HG02610 (cell line): ENCODE measurements at regions not wholly inside any gene's neighbourhood (a gene's known extent, or its start where the extent isn't known, plus 50 kb on each side); places are given as distances from the start of the nearest gene placed in this dataset.

ENCODE experiments used
- ATAC-seq: cut with Tn5 transposase; IDR thresholded peaks from one replicate; pipeline ENCODE4 v1.9.1; 2021; ENCODE audit warnings: mild to moderate bottlenecking, moderate library complexity; ENCODE audit not compliant: unreplicated experiment

GRCh38 chr2:7281231-7282201 is 364.3 kb downstream of the RNF144A start:
- ATAC-seq = no peak

GRCh38 chr2:7286120-7286519 is 368.9 kb downstream of the RNF144A start:
- ATAC-seq = no peak

- no peak for ATAC-seq
These were observed 371.3 kb downstream of the RNF144A start for GRCh38 chr2:7288484-7288883.

DNA sequence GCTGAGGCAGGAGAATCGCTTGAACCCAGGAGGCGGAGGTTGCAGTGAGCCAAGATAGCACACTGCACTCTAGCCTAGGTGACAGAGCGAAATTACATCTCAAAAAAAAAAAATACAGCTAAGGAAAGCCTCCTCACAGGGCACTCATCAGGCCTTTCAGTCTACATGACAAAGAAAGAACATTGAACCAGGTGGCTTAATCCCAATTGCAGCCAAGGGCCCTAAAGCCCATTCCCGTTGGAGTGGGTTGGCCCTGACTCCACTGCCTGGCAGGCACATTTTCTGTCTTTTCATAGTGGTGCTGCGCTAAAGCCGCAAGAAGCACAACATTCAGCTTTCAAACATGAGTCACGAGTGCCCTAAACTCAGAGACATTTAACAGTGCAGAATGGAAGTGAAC is 372.5 kb downstream of the RNF144A start:
- ATAC-seq = no peak

DNA sequence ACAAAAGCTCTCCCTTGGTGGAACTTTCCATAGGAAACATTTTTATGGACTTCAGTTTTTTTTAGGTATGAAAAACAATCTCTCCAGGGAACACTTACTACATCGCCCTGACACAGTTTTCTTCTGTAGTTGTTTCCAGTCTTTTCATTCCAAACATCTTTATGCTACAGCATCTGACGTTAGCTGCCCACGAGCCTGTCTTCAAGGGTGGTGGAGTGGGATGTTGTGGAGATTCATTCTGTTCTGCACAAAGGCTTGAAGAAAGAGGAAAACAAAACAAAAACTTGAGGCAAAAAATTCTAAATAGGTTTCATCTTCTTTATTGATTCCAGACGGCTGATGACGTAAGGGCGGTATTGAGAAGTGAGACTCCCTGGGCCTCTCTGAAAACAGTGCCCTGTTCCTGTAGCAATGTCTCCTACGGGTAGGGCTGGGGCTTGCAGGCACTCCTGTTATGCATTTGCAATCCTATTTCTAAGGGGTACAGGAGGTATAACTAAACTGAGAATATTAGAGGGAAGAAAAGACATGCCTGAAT is 375.0 kb downstream of the RNF144A start:
- ATAC-seq = no peak

DNA sequence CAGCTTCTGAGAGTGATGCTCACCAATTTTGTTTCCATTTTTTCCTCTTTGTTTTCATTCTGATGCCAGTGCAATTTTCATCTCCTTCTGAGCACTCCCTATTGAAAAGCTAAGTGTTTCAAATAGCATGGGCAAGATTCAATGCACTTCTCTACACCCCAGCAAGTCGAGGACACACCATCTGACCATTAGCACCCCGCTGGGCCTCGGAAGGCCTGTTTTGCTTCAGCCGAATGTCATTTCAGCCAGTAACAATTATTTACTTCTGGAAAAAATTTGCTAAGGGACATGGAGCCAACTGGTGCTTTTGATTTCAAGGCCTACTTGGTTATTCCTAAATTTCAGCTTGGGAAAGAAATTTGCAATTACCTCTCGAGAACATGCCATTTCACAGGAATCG is 392.4 kb downstream of the RNF144A start:
- ATAC-seq = no peak

DNA sequence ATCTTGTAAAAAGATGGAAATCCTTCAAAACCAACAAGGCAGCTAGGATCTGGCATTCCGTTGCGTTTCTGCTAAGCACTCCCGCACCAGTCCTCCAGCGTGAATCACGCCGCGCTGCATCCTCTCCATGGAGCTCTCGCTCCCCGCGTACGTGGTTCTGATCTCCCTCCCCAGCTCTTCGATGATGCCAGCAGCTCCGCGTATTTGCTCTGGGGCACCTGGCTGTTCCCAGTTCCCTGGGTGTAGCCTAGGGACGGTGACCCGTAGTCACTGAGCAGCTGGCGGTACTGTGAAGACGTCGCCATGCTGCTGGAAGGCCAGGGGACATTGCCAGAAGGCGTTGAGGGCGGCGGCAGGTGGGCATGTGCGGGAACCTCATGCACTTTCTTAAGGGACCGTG is 407.5 kb downstream of the RNF144A start:
- ATAC-seq = no peak

DNA sequence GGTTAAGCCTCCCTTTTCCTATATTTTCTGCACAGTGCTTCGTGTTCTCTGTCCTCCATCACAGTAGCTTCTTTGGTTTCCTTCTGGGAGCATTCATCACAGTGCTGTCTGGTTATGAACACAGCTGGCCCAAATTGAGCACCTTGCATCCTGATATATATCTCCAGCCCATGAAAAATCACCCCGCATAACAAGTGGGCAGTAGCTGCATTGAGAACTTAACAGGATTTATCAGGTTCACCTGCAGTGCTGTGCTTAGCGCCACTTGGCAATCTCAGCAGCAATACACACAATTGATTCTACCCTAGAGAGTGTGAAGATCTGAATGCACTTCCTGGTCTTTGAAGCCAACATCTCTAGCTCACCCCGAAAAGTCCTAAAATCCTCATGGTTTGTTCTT is 408.0 kb downstream of the RNF144A start:
- ATAC-seq = no peak

GRCh38 chr2:7329465-7329864 is 412.3 kb downstream of the RNF144A start:
- no peak for ATAC-seq

DNA sequence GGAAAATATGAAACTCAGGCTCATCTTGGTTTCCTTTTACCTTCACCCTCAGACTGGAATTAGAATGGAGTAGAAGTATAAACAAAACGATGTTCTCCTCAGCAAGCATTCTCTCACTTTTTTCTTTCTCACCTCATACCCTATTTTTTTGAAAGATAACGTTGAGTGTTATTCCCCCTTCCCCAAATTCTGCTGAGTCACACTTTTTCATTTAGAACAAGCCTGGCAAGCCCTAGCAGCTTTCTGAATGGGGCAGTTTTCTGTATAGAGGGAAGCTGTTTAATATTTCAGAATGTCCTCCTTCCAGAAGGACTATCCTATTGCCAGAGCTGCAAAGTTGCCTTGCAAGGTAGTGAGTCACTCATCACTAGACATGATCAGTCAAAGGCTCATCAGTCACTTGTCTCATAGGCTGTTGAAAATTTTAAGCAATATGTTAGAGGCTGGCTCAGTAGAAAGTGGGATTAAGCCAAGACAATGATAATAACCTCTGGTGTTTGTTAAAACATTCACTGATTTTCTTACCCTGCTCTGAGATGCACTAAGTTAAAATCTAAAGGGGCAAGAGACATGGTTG is 416.1 kb downstream of the RNF144A start:
- ATAC-seq = no peak

DNA sequence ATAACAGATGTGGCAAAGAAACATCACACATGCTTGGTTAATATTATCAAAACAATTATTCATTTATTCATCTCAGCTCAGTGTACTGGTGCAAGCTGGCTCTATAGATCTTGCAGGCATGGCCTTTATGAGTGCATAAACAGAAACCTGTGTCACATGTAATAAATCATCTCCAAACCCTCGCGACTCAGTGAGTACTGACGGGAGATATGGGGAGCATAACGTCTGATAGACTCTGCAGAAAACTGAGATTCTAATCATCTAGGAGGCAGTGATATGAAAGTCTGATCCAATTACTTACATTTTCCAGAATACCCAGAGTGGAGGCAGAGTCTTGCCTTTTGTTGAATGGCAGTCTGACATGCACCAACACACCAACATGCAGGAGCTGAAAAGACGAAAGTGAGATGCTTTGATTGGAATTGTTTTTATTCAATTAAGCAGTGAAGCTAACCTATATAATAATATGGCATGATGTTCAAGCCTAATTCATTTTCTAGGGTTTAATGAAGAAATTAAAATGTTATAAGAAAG is 416.8 kb downstream of the RNF144A start:
- ATAC-seq = no peak

- no peak for ATAC-seq
These were observed 421.7 kb downstream of the RNF144A start for GRCh38 chr2:7338961-7339360.

DNA sequence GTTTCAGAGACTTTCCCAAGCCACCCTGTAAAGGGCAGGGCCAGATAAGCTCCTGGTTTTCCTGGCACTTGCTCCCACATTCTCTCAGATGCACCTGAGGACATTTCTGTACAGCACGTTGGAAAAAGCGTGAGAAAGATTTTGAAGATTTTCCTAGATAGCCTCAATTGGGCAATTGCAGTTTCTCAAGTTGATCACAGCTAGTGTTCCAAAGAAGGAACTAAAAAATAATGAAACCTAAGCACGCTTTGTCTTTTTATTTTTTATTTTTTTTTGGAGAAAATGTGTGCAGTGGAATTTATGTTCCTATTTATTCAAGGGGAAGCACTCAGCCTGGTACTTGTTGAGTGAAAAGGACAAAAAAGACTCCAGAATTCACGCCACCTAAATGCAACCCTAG is 429.1 kb downstream of the RNF144A start:
- ATAC-seq = no peak

- peak; percentile 58 for ATAC-seq
These were observed 431.5 kb downstream of the RNF144A start for GRCh38 chr2:7348761-7349160.

DNA sequence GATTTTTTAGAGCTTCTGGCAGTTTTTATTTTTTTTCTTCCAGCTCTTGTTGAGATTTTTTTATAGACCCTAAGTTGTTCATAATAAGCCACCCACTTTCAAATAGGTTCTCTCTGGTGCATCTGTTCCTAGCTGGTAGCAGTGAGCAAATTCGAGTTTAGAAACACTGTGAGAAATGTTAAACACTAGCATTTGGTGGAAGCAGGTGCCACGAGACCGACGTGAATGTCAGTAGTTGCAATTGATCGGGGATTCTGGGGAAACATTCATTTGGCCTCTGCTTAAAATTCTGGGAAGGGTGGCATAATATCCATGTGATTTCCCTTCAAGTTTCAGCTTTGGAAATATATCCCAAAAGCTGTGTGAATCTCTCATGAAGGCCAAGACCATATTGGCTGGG is 435.0 kb downstream of the RNF144A start:
- ATAC-seq = no peak

DNA sequence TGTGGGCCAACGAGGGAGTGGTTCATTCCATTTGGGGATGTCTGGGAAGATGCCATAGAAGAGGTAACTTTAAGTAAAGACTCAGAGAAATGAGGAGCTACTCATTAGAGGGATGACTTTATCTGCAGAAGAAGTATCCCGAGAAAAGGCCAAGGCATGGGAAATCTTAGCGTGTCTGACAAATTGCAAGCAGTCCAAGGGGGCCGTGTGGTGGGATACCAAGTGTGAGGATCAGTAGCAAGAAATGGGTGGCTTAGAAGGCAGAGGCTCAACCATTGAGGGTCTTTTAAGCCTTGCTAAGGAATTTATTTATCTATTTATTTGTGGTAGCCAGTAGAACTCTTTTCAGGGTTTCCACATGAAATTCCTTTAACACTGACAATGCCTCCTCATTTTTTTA is 436.4 kb downstream of the RNF144A start:
- ATAC-seq = no peak

DNA sequence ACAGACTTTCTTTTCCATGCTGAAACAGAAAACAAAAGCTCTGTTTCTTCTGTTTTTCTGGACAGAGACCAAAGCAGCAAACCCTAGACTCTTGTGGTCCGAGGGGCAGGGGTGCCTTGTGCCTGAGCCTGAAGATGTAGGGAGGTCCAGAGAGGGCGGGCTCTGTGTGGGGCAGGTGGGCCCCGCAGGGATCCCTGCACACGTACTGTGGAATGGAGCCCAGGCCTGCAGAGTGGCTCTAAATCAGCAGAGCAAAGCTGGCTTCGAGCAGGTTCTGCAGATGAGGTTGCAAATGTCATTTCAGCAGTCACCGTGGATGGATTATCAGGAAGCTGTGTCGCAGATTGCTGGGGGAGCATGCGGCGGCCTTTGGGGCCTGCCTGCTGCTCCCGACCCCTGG is 438.6 kb downstream of the RNF144A start:
- no peak for ATAC-seq

DNA sequence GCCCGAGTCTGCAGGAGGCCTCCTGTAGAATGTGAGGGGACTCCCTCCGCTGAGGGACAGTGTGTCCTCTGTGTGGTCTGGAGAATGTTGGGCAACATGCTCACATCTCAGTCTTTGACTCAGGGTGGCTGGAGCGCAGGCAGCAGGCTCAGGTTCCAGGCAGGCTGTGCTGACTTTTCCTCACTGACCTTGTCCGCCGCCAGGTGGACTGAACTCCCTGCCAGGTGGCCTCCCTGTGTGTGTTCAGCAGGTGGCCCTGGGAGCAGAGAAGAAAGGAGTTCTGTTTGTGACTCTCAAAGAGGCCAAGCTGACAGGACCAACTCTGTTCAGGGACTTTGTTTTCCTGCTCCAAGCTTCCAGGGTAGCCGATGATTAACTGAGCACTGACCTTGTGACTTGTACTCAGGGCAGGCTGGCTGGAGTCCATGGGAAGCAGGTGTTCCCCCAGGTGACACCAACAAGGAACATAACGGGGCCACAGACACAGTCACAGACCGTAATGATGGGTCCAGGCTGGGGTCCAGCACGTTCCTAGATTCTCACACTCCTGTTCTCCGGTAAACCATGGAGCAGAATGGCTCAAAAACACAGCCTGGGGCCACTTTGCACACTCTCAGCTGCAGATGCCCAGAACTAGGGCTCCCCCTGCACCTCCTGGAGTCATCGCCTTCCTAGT is 439.8 kb downstream of the RNF144A start:
- no peak for ATAC-seq

GRCh38 chr2:7357993-7358392 is 440.8 kb downstream of the RNF144A start:
- no peak for ATAC-seq

GRCh38 chr2:7358865-7359447 is 441.7 kb downstream of the RNF144A start:
- no peak for ATAC-seq

DNA sequence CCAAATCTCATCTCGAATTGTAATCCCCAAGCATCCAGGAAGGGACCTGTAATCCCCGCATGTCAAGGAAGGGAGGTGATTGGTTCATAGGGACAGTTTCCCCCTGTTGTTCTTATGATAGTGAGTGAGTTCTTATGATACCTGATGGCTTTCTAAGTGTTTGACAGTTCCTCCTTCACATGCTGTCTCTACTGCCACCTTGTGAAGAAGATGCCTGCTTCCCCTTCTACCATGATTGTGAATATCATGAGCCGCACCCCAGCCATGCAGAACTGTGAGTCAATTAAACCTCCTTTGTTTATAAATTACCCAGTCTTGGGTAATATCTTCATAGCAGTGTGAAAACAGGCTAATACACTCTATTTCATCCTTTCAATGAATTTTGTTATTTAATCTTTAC is 446.7 kb downstream of the RNF144A start:
- no peak for ATAC-seq
